Fibroblast of skin of right biceps (primary cell): ENCODE measurements at regions not wholly inside any gene's neighbourhood (a gene's known extent, or its start where the extent isn't known, plus 50 kb on each side); places are given as distances from the start of the nearest gene placed in this dataset.
A peak's percentile ranks its signal among the peaks of the same experiment; 100 is the strongest.
"Not testable (repeated sequence)": the region's sequence is repeated elsewhere in the genome, so short reads cannot be mapped to it uniquely, and the experiment has no call there.

ENCODE experiments used
- DNase-seq: peaks from one replicate; pipeline ENCODE4 v3.0.0-alpha.2; 2013

GRCh38 chr1:145475962-145476361 is 50.6 kb upstream of the NBPF20 start:
- not testable (repeated sequence) for DNase-seq

DNA sequence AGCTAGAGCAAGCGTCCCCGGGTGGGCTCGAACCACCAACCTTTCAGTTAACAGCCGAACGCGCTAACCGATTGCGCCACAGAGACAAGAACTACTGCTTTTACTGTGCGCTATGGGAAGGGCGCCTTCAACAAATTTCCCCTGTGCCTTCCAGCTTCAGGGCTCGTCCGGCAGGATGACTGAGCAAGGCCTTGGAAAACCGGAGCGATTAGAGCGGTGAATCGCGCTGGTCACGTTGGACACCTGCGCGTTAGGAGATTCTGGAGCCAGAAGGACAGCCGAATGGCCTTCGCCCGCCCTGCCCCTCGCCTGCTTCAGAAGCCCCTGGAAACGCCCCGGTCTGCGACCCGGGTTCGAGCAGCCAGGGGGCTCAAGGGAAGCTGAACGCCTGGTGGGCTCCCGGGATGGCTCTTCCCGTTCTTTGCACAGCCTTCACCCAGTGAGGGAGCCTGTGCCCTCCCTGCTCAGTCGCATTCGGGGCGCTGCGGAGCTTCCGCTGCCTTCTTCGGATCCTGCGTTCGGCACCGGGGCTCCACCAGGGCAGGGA is 50.0 kb upstream of the NBPF20 start:
- peak; percentile 49 for DNase-seq
